Body of pancreas (tissue), 4 donors: ENCODE measurements at regions not wholly inside any gene's neighbourhood (a gene's known extent, or its start where the extent isn't known, plus 50 kb on each side); places are given as distances from the start of the nearest gene placed in this dataset.

ENCODE experiments used
- ATAC-seq: fragments of 150-250 bp; one replicate; pipeline ENCODE4 v1.9.1; 2016
- DNase-seq, 4 donors: peaks; one replicate each; pipeline ENCODE4 v3.0.0-alpha.2; 2019
- H3K27ac ChIP-seq, 4 donors: fragments of 200-600 bp; sonication (generic); 1 replicate in 3 of 4; 2 replicates in 1 of 4; pipeline versions ENCODE4 v1.5.1 to v1.6.1; 2016 to 2019; ENCODE audit warnings: mild to moderate bottlenecking in 1 of 4, mixed read lengths in 1 of 4, moderate library complexity in 1 of 4
- H3K27me3 ChIP-seq, 2 donors: fragments of 200-600 bp; sonication (generic); one replicate each; pipeline ENCODE4 v1.6.0; 2016; ENCODE audit warnings: mild to moderate bottlenecking in 1 of 2
- H3K36me3 ChIP-seq, 2 donors: fragments of 200-600 bp; sonication (generic); replicated peaks in 1 of 2; 2 replicates each; pipeline ENCODE4 v1.5.1; 2016; ENCODE audit warnings: low read depth in 2 of 2; ENCODE audit not compliant: insufficient read depth in 1 of 2
- H3K4me1 ChIP-seq: fragments of 200-600 bp; sonication (generic); one replicate; pipeline ENCODE4 v1.6.0; 2016
- H3K4me3 ChIP-seq, 2 donors: fragments of 200-600 bp; sonication (generic); 1 replicate in 1 of 2; 2 replicates in 1 of 2; pipeline ENCODE4 v1.5.1; 2016 to 2019
- H3K9me3 ChIP-seq, 3 donors: fragments of 200-600 bp; sonication (generic); 1 replicate in 2 of 3; 2 replicates in 1 of 3; pipeline ENCODE4 v1.5.1; 2016
- CTCF ChIP-seq, 7 experiments: fragments of 450-650 bp in 4 of 7; fragments of 200-600 bp in 3 of 7; sonication (generic) in 3 of 7; IDR thresholded peaks; one replicate each; pipeline ENCODE4 v1.5.1; 2016 to 2019; ENCODE audit warnings: antibody characterized with exemption in 7 of 7
- POLR2A ChIP-seq, 3 donors: fragments of 450-650 bp; IDR thresholded peaks; one replicate each; pipeline ENCODE4 v1.6.1; 2016; ENCODE audit warnings: antibody characterized with exemption in 3 of 3, mild to moderate bottlenecking in 2 of 3
- WGBS, 2 donors: methylation state at CpG; one replicate each; pipeline ENCODE4 v1.1.5; 2017; 5-methylcytosine and 5-hydroxymethylcytosine counted together
- intact Hi-C: fragments of 100-400 bp; cut with DNase I; formaldehyde crosslinking; loops from one replicate; pipeline ENCODE4 v1.15.1; 2023

GRCh38 chr7:41058986-41059741 is 643.7 kb downstream of the INHBA start:
- peak; percentile 12 for ATAC-seq
- no peak for TF ChIP-seq POLR2A (IDR thresholded peaks at IDR 0.05)
- TF ChIP-seq CTCF (IDR thresholded peaks at IDR 0.05): no peak
- no peaks in the 10 kb centered on the region for H3K27me3 ChIP-seq
- H3K36me3 ChIP-seq: no peaks in the 10 kb centered on the region
- H3K4me3 ChIP-seq: no peak overlapping the region
- peak in 1 of 4 donors; percentile 3 for DNase-seq
- WGBS, 2 donors: 78 to 90% methylated on average over 4 of the region's 4 CpGs
- no peak overlapping the region for H3K27ac ChIP-seq
- intact Hi-C loops: no loop called here
- H3K9me3 ChIP-seq: peaks cover 0 to 3% (median 0%) of the 10 kb centered on the region in 3 donors
- no peaks in the 10 kb centered on the region for H3K4me1 ChIP-seq

- Histone ChIP-seq H3K4me3 (no peak overlapping the region), H3K27me3 (no peaks in the 10 kb centered on the region), H3K9me3 (peaks cover 0 to 3% (median 0%) of the 10 kb centered on the region in 3 donors), H3K4me1 (no peaks in the 10 kb centered on the region), H3K36me3 (no peaks in the 10 kb centered on the region), H3K27ac (no peak overlapping the region)
- 61 to 63% methylated on average over 10 to 11 of the region's 11 CpGs for WGBS, 2 donors
- ATAC-seq (no peak), DNase-seq (no peak)
- intact Hi-C loops: no loop called here
- TF ChIP-seq POLR2A (IDR thresholded peaks at IDR 0.05) (no peak), CTCF (IDR thresholded peaks at IDR 0.05) (no peak)
Measured at GRCh38 chr7:41054960-41055661, 647.8 kb downstream of the INHBA start.

- intact Hi-C loops: no loop called here
- no peaks in the 10 kb centered on the region for H3K36me3 ChIP-seq
- H3K27ac ChIP-seq: no peak overlapping the region
- H3K27me3 ChIP-seq: no peaks in the 10 kb centered on the region
- no peak for ATAC-seq
- no peak for DNase-seq
- H3K4me3 ChIP-seq: no peak overlapping the region
- 85 to 86% methylated on average over 2 of the region's 2 CpGs for WGBS, 2 donors
- peaks cover 0 to 3% (median 0%) of the 10 kb centered on the region in 3 donors for H3K9me3 ChIP-seq
- no peak for TF ChIP-seq CTCF (IDR thresholded peaks at IDR 0.05)
- no peak for TF ChIP-seq POLR2A (IDR thresholded peaks at IDR 0.05)
- H3K4me1 ChIP-seq: no peaks in the 10 kb centered on the region
Measured at GRCh38 chr7:41053820-41054219, 649.1 kb downstream of the INHBA start.

GRCh38 chr7:41052736-41053135 is 650.2 kb downstream of the INHBA start:
- ATAC-seq: no peak

More at GRCh38 chr7:41052736-41053135, 650.2 kb downstream of the INHBA start:
- H3K36me3 ChIP-seq: no peaks in the 10 kb centered on the region
- TF ChIP-seq POLR2A (IDR thresholded peaks at IDR 0.05) (no peak), CTCF (IDR thresholded peaks at IDR 0.05) (no peak)
- no peaks in the 10 kb centered on the region for H3K27me3 ChIP-seq
- no peaks in the 10 kb centered on the region for H3K4me1 ChIP-seq
- intact Hi-C loops: no loop called here
- peaks cover 0 to 3% (median 0%) of the 10 kb centered on the region in 3 donors for H3K9me3 ChIP-seq
- no peak overlapping the region for H3K4me3 ChIP-seq
- no peak overlapping the region for H3K27ac ChIP-seq
- DNase-seq: no peak
- 52 to 61% methylated on average over 6 of the region's 6 CpGs for WGBS, 2 donors
